ENCODE measurements at regions not wholly inside any gene's neighbourhood (a gene's known extent, or its start where the extent isn't known, plus 50 kb on each side); places are given as distances from the start of the nearest gene placed in this dataset.
A peak's percentile ranks its signal among the peaks of the same experiment; 100 is the strongest.
"Not testable (repeated sequence)": the region's sequence is repeated elsewhere in the genome, so short reads cannot be mapped to it uniquely, and the experiment has no call there.

DNA sequence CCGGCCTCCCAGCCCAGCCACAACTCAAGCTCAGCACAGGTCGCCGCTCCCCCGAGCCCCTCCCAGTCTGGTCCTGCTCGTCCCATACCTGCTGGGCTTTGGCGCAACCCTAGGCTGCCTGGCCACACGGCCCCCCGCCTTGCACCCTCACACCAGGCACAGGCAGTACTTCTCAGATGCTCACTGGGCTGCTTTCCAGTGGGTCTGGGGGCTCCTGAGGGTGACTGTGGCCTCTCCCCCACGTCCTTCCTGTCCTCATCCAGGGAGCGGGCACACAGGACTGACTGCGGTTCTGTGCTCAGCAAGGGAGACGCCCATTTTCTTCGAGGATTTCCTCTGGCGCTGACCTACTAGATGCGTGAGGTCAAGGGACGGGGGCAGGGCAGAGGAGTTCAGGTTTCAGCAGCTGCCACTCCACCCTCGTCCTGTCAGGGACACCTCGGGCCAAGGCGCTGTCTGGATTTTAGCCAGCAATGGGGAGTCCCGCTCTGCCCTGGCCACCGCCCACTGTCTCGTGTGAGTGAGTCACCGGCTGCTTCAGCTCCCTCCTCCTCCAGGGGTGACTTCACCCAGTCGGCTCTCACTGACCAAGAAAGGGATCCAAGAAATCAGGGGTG lies 115.8 kb downstream of the NPIPB11 start:
- H3K4me3 ChIP-seq, result no peak overlapping the region
- in situ Hi-C loops (cut with MboI; ENCODE audit: low sequenced_read_pairs), result no loop called here
- H3K36me3 ChIP-seq (replicated peaks), result no peaks in the 10 kb centered on the region
- H3K4me1 ChIP-seq, result no peaks in the 10 kb centered on the region
- H3K27me3 ChIP-seq (ENCODE audit: low read depth), result no peaks in the 10 kb centered on the region
- H3K9me3 ChIP-seq, result no peaks in the 10 kb centered on the region
- peak; percentile 29 to 80 for DNase-seq (ENCODE audit: low spot score in 2 of 2)

DNA sequence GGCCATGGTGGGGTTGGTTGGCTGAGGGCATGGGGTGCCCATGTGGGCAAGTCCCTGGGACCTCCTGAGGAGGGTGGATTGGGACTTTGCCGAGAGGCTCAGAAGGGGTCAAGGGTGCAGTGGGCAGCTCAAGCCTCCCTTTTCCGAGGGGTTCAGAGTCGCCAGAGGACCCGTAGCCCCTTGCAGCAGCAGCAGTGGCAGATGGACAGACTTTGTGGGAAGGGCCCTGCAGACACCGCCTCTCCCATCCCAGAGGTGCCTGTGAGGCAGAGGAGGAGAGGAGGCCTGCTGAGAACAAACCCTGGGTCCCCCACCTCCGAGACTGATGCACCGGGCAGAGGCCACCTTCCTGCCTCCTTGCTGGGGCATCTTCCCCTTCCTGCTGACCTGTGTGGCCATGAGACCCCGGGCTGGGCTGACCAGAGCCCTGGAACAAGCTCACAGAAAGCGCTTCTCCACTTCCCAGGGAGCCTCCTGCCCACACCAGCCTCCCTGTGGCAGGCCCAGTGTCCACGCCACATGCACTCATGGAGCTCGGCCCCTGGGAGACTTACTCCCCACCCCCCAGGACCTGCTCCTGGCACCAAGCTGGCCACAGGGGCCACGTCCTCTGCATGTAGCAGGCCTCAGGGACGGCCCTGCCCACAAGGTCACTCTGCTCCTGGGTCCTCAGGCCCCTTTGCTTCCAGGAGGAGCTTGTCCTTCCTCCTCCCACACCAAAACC lies 116.8 kb downstream of the NPIPB11 start:
- in situ Hi-C loops (cut with MboI; ENCODE audit: low sequenced_read_pairs); H3K9me3 ChIP-seq: not testable (repeated sequence)

DNA sequence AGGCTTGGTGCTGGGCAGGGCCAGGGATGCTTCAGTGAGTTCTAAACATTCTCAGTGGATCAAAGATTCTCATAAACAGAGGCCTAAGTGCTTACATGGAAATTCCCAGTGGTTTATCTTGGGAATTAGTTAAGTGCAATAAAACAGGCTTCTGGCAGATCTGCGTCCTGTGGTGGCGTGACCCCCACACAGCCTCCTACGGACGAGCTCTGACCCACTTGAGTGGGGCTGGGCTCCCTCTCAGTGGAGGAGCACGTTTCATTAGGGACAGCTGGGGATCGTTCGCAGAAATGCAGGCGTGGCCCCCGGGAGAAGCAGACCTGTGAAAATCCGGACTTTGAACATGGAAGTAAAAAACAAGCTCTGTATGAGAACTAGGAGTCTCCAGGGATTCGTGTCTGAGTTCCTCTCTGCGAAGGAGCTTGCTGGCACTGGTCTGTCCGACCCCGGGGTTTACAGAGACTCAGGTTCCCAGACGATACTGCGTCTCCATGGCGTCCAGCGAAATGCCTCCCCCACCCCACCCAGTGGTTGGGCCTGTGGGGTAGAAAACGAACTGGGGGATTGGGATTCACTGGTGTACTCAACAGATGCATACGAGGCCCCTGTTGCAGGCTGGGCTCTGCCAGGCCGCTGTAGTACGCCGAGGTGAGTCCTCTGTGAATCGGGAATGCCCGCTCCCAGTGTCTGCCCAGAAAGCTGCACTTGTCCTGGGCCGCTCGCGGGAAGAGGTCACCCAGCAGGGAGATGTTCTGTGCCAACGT lies 117.6 kb downstream of the NPIPB11 start:
- DNase-seq (ENCODE audit: low spot score in 2 of 2); in situ Hi-C loops (cut with MboI; ENCODE audit: low sequenced_read_pairs): not testable (repeated sequence)

More for the DNA sequence above, 116.8 kb downstream of the NPIPB11 start:
- H3K27me3 ChIP-seq (ENCODE audit: low read depth); H3K4me1 ChIP-seq; DNase-seq (ENCODE audit: low spot score in 2 of 2); H3K4me3 ChIP-seq; H3K36me3 ChIP-seq (replicated peaks): not testable (repeated sequence)

DNA sequence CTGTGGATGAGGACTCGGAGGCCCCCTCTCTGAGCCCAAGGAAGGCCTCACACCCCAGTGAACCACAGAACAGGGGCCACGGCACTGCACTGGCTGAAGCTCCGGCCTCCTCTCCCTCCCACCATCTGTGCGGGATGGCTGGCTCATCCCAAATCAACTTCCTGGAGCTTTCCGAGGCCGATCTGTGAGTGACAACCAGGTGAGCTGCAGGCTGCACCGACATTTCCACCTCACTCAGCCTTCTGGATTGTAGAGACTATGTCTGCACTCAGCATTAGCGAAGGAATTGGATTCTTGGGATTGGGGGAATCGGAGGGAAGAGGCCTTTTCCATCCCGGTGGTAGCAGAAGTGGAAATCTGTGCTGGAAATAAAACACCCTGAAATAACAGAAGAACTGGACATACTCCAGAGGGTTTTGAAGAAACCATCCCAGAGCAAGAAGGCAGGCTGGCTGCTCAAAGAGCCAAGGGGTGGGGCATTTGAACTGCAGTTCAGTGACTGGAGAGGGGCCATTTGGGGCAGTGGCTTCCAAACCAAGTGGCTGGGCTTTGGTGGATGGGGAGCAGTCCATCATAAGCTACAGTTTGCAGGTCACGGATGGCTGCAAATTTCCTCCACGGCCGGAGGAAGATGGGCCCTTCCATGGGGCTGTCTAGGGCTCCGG lies 118.5 kb downstream of the NPIPB11 start:
- H3K27me3 ChIP-seq (ENCODE audit: low read depth); H3K9me3 ChIP-seq; in situ Hi-C loops (cut with MboI; ENCODE audit: low sequenced_read_pairs); H3K4me3 ChIP-seq; H3K36me3 ChIP-seq (replicated peaks); H3K4me1 ChIP-seq; DNase-seq (ENCODE audit: low spot score in 2 of 2): not testable (repeated sequence)

More for the DNA sequence above, 117.6 kb downstream of the NPIPB11 start:
- not testable (repeated sequence) for H3K4me1 ChIP-seq; H3K27me3 ChIP-seq (ENCODE audit: low read depth); H3K4me3 ChIP-seq; H3K36me3 ChIP-seq (replicated peaks); H3K9me3 ChIP-seq

DNA sequence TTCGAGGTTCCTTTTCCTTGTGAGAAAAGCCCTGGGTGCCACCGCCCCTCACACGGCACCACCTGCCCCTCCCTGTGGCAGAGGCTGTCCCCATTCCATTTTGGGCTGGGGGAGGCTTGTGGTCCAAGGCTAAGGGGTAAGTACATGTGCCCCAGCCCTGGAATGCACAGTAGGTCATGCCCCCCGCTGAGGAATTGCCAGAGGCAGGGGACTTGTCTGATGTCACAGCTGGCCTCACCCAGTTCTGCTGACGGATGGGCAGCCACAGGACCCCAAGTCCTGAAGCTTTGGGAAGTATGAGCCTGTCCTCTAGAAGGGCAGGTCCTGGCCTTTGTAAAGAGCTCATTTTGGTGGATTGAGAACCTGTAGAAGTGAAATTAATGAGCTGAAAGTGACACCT lies 119.3 kb downstream of the NPIPB11 start:
- in situ Hi-C loops (cut with MboI; ENCODE audit: low sequenced_read_pairs); H3K36me3 ChIP-seq (replicated peaks); DNase-seq (ENCODE audit: low spot score in 2 of 2); H3K4me1 ChIP-seq; H3K27me3 ChIP-seq (ENCODE audit: low read depth); H3K9me3 ChIP-seq; H3K4me3 ChIP-seq: not testable (repeated sequence)

DNA sequence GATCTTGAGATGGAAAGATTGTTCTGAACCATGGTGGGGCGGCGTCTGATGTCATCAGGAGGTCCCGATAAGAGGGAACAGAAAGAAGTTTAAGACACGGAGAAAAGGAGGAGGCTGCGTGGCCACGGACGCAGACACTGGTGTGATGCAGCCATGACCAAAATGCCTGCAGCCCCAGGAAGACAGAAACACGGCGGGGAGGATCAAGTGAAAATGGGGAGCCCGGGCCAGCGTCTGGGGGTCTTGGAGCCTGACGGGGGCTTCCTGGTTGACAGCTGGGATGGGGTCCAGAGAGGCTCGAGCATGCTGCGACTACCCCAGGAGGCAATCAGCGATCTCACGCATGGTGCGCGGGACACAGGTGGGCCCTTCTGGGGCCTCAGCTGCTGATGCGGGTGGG lies 119.7 kb downstream of the NPIPB11 start:
- in situ Hi-C loops (cut with MboI; ENCODE audit: low sequenced_read_pairs); DNase-seq (ENCODE audit: low spot score in 2 of 2); H3K36me3 ChIP-seq (replicated peaks); H3K4me1 ChIP-seq; H3K4me3 ChIP-seq; H3K9me3 ChIP-seq; H3K27me3 ChIP-seq (ENCODE audit: low read depth): not testable (repeated sequence)

DNA sequence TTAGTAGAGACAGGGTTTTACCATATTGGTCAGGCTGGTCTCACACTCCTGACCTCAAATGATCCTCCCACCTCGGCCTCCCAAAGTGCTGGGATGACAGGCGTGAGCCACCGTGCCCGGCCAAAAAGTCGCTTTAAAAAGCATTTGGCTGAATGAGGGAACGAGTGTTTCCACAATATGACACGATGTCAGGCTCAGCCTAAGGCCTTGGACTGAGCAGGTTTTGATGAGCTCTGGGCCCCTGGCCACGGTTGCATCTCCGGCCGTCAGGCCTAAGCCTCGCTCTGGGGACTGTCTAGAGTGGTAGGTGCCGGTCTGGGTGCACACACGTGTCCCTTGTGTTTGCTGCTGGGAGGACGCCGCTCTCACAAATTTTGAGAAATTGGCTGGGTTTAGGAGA lies 120.3 kb downstream of the NPIPB11 start:
- H3K27me3 ChIP-seq (ENCODE audit: low read depth); H3K4me3 ChIP-seq; in situ Hi-C loops (cut with MboI; ENCODE audit: low sequenced_read_pairs); H3K36me3 ChIP-seq (replicated peaks); H3K4me1 ChIP-seq; DNase-seq (ENCODE audit: low spot score in 2 of 2); H3K9me3 ChIP-seq: not testable (repeated sequence)

DNA sequence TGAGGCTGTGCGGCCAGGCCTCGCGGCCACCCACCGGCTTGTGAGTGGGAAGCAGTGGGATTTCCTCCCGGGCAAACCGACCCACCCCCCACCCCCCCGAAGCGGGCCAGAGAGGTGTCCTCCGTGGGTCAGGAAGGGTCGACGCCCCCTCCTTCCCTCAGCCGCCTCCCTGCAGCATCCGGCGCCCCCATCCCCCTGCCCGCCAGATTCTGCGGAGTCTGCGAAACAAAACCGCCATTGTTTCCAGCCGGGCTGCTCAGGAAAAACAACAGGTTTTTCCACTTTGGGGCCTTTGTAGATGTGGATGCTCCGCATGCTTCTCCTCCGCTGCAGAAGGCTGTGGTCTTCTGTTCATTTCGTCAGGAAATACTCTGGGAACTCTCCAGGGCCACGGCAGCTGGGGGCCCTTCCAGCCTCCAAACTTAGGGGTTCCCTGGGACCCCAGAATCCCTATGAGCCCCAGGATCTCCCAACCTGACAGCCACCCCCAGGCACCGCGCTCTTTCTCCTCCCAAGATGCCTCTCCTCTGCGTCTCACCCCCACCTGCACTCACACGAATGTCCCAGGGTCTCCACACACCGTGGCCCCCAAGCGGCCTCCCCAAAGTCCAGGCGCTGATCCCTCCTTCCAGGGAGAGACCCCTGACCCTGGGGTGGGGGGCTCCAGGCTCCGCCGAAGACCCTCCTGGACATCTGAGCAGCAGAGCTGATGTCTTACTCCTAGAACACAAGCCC lies 121.2 kb downstream of the NPIPB11 start:
- H3K27me3 ChIP-seq (ENCODE audit: low read depth); H3K4me3 ChIP-seq; in situ Hi-C loops (cut with MboI; ENCODE audit: low sequenced_read_pairs); DNase-seq (ENCODE audit: low spot score in 2 of 2); H3K4me1 ChIP-seq; H3K36me3 ChIP-seq (replicated peaks); H3K9me3 ChIP-seq: not testable (repeated sequence)

DNA sequence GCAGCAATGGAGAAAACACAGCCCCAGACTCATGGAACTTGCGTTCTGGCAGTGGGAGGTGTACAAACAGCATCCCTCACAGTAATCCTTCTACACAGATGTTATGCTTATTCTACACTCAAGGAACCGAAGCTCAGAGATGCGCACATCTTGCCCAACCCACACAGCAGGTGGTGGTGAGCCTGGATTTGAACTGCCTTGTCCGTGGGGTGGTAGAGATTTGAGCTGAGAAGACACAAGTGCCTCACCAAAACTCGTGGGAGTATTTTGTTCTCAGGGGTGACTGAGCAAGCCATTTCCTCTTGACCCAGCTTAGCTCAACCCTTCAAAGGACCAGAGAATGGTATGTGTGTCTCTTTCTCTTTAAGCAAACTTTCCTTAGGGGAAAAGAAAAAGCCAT lies 121.8 kb downstream of the NPIPB11 start:
- DNase-seq (ENCODE audit: low spot score in 2 of 2); H3K4me1 ChIP-seq; in situ Hi-C loops (cut with MboI; ENCODE audit: low sequenced_read_pairs); H3K27me3 ChIP-seq (ENCODE audit: low read depth); H3K9me3 ChIP-seq; H3K4me3 ChIP-seq; H3K36me3 ChIP-seq (replicated peaks): not testable (repeated sequence)

DNA sequence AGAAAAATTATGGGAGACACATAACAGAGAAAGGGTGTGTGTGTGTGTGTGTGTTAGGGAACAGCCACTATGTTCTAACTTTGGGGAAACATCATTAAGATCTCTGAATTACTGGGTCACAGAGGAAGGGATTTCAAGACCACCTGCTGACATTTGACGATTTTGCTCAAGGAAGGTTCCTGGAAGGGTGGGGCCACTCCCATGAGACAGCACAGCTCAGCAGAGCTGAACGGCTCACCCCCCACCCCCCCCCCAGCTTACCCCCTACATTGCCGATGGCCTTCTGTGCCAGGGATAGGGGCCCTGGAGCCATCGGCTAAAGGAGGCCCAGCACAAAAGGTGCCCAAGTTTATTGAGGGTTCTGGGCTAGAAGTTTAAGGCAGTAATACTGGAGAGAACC lies 122.4 kb downstream of the NPIPB11 start:
- H3K4me1 ChIP-seq; in situ Hi-C loops (cut with MboI; ENCODE audit: low sequenced_read_pairs); H3K36me3 ChIP-seq (replicated peaks); H3K4me3 ChIP-seq; H3K9me3 ChIP-seq; H3K27me3 ChIP-seq (ENCODE audit: low read depth); DNase-seq (ENCODE audit: low spot score in 2 of 2): not testable (repeated sequence)

DNA sequence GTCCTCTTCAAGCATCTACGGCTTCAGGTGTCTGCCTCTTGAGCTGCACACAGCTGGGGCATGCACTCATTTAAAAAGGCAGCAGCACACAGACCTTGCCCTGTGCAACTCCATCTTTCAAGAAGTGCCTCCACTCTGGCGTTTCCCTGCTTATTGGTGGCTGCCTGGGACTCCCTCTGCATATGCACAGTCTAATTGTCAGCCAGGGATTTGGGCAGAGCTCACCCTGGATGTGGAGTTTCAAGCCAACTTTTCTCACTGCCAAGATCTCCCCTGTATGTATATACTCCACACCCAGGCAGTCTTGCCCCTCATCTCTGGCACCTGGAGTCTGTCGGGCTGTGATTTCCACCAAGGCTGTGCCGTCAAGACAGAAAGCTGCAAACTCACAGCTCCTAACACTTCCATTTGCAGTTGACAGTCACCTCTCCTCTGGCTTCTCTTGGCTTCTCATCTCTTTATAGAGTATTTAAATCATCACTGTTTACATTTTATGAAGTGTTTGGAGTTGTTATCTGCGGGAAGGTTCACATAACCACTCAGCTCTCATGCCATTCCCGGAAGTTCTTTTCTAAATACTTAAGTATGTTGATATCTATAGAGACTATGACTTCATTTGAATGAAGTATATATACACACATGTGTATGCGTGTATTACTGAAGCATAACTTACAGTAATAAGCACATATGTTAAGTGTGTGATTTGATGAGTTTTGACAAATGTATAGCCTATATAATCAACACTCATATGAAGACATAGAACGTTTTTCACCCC lies 128.2 kb downstream of the NPIPB11 start:
- DNase-seq (ENCODE audit: low spot score in 2 of 2); H3K27me3 ChIP-seq (ENCODE audit: low read depth); H3K4me3 ChIP-seq; H3K9me3 ChIP-seq; H3K36me3 ChIP-seq (replicated peaks); in situ Hi-C loops (cut with MboI; ENCODE audit: low sequenced_read_pairs); H3K4me1 ChIP-seq: not testable (repeated sequence)

DNA sequence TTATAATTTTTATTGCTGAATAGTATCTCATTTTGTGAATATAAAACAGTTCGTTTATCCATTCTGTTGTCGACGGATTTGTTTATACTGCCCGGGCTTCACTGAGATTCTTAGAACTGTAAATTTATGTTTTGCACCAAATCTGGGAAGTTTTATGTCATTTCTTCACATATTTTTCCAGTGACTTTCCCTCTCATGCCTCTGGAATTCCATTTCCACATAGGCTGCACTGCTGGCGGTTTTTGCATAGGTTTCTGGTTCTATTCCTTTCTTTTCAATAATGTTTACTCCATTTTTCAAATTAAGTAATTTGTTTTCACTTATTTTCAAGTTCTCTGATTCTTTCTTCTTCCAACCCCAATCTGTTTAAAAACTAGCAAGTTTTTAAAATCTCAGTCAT lies 130.1 kb downstream of the NPIPB11 start:
- H3K9me3 ChIP-seq; in situ Hi-C loops (cut with MboI; ENCODE audit: low sequenced_read_pairs); H3K4me3 ChIP-seq; H3K4me1 ChIP-seq; H3K36me3 ChIP-seq (replicated peaks); H3K27me3 ChIP-seq (ENCODE audit: low read depth); DNase-seq (ENCODE audit: low spot score in 2 of 2): not testable (repeated sequence)
